CD14-positive monocyte (primary cell): ENCODE measurements at regions not wholly inside any gene's neighbourhood (a gene's known extent, or its start where the extent isn't known, plus 50 kb on each side); places are given as distances from the start of the nearest gene placed in this dataset.

Source experiments
- DNase-seq, 3 donors: peaks; one replicate each; pipeline ENCODE4 v3.0.0-alpha.2; 2011 to 2022
- H2AFZ ChIP-seq: 2 replicates; pipeline ENCODE4 v1.6.0; 2012; ENCODE audit warnings: mild to moderate bottlenecking, low read depth, low read length, inconsistent platforms; ENCODE audit not compliant: insufficient read depth, poor library complexity, severe bottlenecking
- H3K27ac ChIP-seq, 2 donors: 1 replicate in 1 of 2; 2 replicates in 1 of 2; pipeline ENCODE4 v1.5.1; 2012 to 2013; ENCODE audit warnings: low read length in 2 of 2, control low read depth in 1 of 2, inconsistent platforms in 1 of 2, low read depth in 1 of 2, mild to moderate bottlenecking in 1 of 2
- H3K27me3 ChIP-seq, 2 donors: one replicate each; pipeline versions ENCODE4 v1.6.0 to v1.6.1; 2011 to 2013; ENCODE audit warnings: low read length in 2 of 2; ENCODE audit not compliant: control insufficient read depth in 2 of 2, insufficient read depth in 2 of 2
- H3K36me3 ChIP-seq, 2 donors: replicated peaks in 1 of 2; 1 replicate in 1 of 2; 2 replicates in 1 of 2; pipeline versions ENCODE4 v1.5.1 to v1.6.1; 2012 to 2013; ENCODE audit warnings: low read length in 2 of 2, control low read depth in 1 of 2, inconsistent platforms in 1 of 2, mild to moderate bottlenecking in 1 of 2; ENCODE audit not compliant: insufficient read depth in 2 of 2, control insufficient read depth in 1 of 2
- H3K4me1 ChIP-seq, 2 donors: 1 replicate in 1 of 2; 2 replicates in 1 of 2; pipeline versions ENCODE4 v1.5.1 to v1.6.1; 2012 to 2013; ENCODE audit warnings: low read length in 2 of 2, control low read depth in 1 of 2, inconsistent platforms in 1 of 2, mild to moderate bottlenecking in 1 of 2, moderate library complexity in 1 of 2; ENCODE audit not compliant: insufficient read depth in 2 of 2, control insufficient read depth in 1 of 2
- H3K4me2 ChIP-seq: replicated peaks from 2 replicates; pipeline ENCODE3; 2012; ENCODE audit warnings: low read length, moderate library complexity, mild to moderate bottlenecking; ENCODE audit not compliant: poor library complexity, severe bottlenecking; ENCODE audit errors: extremely low read depth
- H3K4me3 ChIP-seq, 3 experiments: fragments of 200-600 bp in 1 of 3; sonication (generic) in 1 of 3; replicated peaks in 1 of 3; 1 replicate in 2 of 3; 2 replicates in 1 of 3; pipeline ENCODE4 v1.5.1; 2011 to 2013; ENCODE audit warnings: low read length in 3 of 3, mild to moderate bottlenecking in 3 of 3, control low read depth in 2 of 3, low read depth in 2 of 3, inconsistent platforms in 1 of 3, moderate library complexity in 1 of 3
- H3K79me2 ChIP-seq: 2 replicates; pipeline ENCODE4 v1.6.0; 2012; ENCODE audit warnings: mild to moderate bottlenecking, control low read depth, inconsistent platforms, low read length, moderate library complexity; ENCODE audit not compliant: insufficient read depth
- H3K9ac ChIP-seq: 2 replicates; pipeline ENCODE4 v1.6.0; 2017; ENCODE audit warnings: low read length, mild to moderate bottlenecking; ENCODE audit not compliant: insufficient read depth, poor library complexity, severe bottlenecking
- H3K9me3 ChIP-seq, 2 donors: replicated peaks in 1 of 2; 1 replicate in 1 of 2; 2 replicates in 1 of 2; pipeline versions ENCODE4 v1.5.1 to v1.6.1; 2012 to 2013; ENCODE audit warnings: low read length in 2 of 2, control low read depth in 1 of 2; ENCODE audit not compliant: control insufficient read depth in 1 of 2, insufficient read depth in 1 of 2
- H4K20me1 ChIP-seq: 2 replicates; pipeline ENCODE4 v1.6.0; 2012; ENCODE audit warnings: mild to moderate bottlenecking, low read length, control low read depth, moderate library complexity; ENCODE audit not compliant: insufficient read depth
- H3K27ac Mint-ChIP-seq, 7 donors: one replicate each; pipeline ENCODE4 v1.8.0; 2020; ENCODE audit warnings: mild to moderate bottlenecking in 7 of 7, mixed read lengths in 7 of 7, moderate library complexity in 6 of 7, inconsistent platforms in 2 of 7
- H3K27me3 Mint-ChIP-seq, 3 donors: one replicate each; pipeline ENCODE4 v1.8.0; 2021 to 2022; ENCODE audit warnings: low read depth in 3 of 3, mild to moderate bottlenecking in 3 of 3, mixed read lengths in 3 of 3, moderate library complexity in 3 of 3, inconsistent platforms in 1 of 3
- H3K36me3 Mint-ChIP-seq, 2 donors: one replicate each; pipeline ENCODE4 v1.8.0; 2020; ENCODE audit warnings: mixed read lengths in 2 of 2, inconsistent platforms in 1 of 2, mild to moderate bottlenecking in 1 of 2
- H3K4me1 Mint-ChIP-seq: one replicate; pipeline ENCODE4 v1.8.0; 2020; ENCODE audit warnings: mild to moderate bottlenecking, mixed read lengths
- H3K4me3 Mint-ChIP-seq, 2 donors: one replicate each; pipeline ENCODE4 v1.8.0; 2020; ENCODE audit warnings: mild to moderate bottlenecking in 2 of 2, mixed read lengths in 2 of 2, moderate library complexity in 1 of 2
- H3K9me3 Mint-ChIP-seq, 7 donors: one replicate each; pipeline ENCODE4 v1.8.0; 2020 to 2022; ENCODE audit warnings: mixed read lengths in 7 of 7, mild to moderate bottlenecking in 6 of 7, moderate library complexity in 6 of 7, inconsistent platforms in 2 of 7
- CTCF ChIP-seq: fragments of 200-600 bp; IDR thresholded peaks from one replicate; pipeline ENCODE4 v1.8.0; 2022; ENCODE audit warnings: antibody characterized with exemption, mild to moderate bottlenecking
- WGBS: methylation state at CpG from one replicate; pipeline ENCODE4 v1.1.5; 2013; ENCODE audit warnings: missing lambda C conversion rate; ENCODE audit not compliant: insufficient coverage; 5-methylcytosine and 5-hydroxymethylcytosine counted together
- intact Hi-C, 2 donors: fragments of 100-400 bp; cut with micrococcal nuclease; formaldehyde crosslinking; loops; one replicate each; pipeline versions ENCODE4 v1.15.0 to v1.15.1; 2023

GRCh38 chr3:168396861-168397260 is 301.1 kb upstream of the GOLIM4 start:
- peaks cover 0 to 4% of the 10 kb centered on the region in 2 donors for H3K9me3 ChIP-seq
- H3K27me3 Mint-ChIP-seq = no peaks in the 10 kb centered on the region
- WGBS = no CpG with 5 or more reads among the region's 1 CpG
- no peaks in the 10 kb centered on the region for H3K36me3 ChIP-seq
- H3K4me3 Mint-ChIP-seq = no peak overlapping the region
- H3K36me3 Mint-ChIP-seq = no peaks in the 10 kb centered on the region
- H3K79me2 ChIP-seq = no peaks in the 10 kb centered on the region
- H4K20me1 ChIP-seq = no peaks in the 10 kb centered on the region
- no peak overlapping the region for H3K4me3 ChIP-seq
- no peak for DNase-seq
- H3K9ac ChIP-seq = no peak overlapping the region
- no peaks in the 10 kb centered on the region for H3K4me1 Mint-ChIP-seq
- intact Hi-C loops = no loop called here
- no peak overlapping the region for H2AFZ ChIP-seq
- H3K4me1 ChIP-seq = no peaks in the 10 kb centered on the region
- H3K9me3 Mint-ChIP-seq = peaks cover 0 to 4% (median 0%) of the 10 kb centered on the region in 7 donors
- no peak overlapping the region for H3K27ac Mint-ChIP-seq
- no peak for TF ChIP-seq CTCF
- H3K27ac ChIP-seq = no peak overlapping the region
- H3K4me2 ChIP-seq = no peak overlapping the region
- H3K27me3 ChIP-seq = no peaks in the 10 kb centered on the region

- no peaks in the 10 kb centered on the region for H3K27me3 ChIP-seq
- no peak overlapping the region for H2AFZ ChIP-seq
- Mint-ChIP-seq H3K36me3 (no peaks in the 10 kb centered on the region), H3K4me3 (no peak overlapping the region), H3K4me1 (no peaks in the 10 kb centered on the region), H3K27me3 (no peaks in the 10 kb centered on the region), H3K27ac (no peak overlapping the region), H3K9me3 (peaks cover 0 to 2% (median 0%) of the 10 kb centered on the region in 7 donors)
- no peaks in the 10 kb centered on the region for H3K36me3 ChIP-seq
- no peak overlapping the region for H3K27ac ChIP-seq
- H4K20me1 ChIP-seq = no peaks in the 10 kb centered on the region
- H3K79me2 ChIP-seq = no peaks in the 10 kb centered on the region
- no peak for TF ChIP-seq CTCF
- WGBS = 61% methylated on average over 2 of the region's 2 CpGs
- intact Hi-C loops = no loop called here
- no peaks in the 10 kb centered on the region for H3K4me1 ChIP-seq
- H3K9me3 ChIP-seq = no peaks in the 10 kb centered on the region
- H3K4me2 ChIP-seq = no peak overlapping the region
- no peak overlapping the region for H3K9ac ChIP-seq
- H3K4me3 ChIP-seq = no peak overlapping the region
- DNase-seq = no peak
Measured at GRCh38 chr3:168395551-168395950, 299.8 kb upstream of the GOLIM4 start.
